Activated CD8-positive, alpha-beta memory T cell treated with anti-CD3 and anti-CD28 coated beads, Interleukin-2, amount 50 U/mL, for 24 hours (primary cell): ENCODE measurements at regions not wholly inside any gene's neighbourhood (a gene's known extent, or its start where the extent isn't known, plus 50 kb on each side); places are given as distances from the start of the nearest gene placed in this dataset.

Source experiments
- DNase-seq: peaks from one replicate; pipeline ENCODE4 v3.0.0-alpha.2; 2020; ENCODE audit errors: extremely low read depth

DNA sequence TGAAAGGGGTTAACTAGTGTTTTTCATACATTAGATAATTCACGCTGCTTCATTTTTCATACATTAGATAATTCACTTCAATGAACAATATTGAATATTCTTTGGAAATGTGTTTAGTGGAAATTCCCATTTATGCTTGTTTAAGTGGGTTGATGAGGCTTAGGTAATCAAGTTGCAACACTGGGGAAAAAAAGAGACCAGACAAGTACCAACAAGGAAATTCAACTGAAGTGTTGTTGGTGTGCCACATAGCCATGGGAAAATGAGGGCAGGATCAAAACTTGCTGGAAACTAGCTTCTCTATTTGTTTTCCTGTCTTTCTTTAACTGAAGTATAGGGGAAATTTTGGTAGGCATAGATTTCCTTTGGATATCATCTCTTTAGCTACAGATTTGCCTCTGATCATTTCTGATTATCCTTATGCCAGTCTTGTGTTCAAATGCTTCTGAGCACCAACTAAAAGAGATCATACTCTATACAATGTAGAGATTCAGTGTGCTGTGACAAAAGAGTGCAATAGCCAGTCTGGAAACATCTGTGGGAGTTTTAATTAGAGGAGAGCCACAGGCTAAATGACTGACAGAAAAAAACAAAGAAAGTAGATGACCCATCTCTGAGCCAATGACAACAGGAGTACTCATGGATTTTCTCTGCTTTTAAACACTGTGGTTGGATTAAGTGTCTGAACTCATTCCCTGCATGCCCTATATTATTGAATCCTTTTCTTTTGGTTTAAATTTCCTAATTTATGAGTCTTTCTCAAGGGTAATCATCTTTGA, 67.6 kb upstream of the CTSC start:
- no peak for DNase-seq

DNA sequence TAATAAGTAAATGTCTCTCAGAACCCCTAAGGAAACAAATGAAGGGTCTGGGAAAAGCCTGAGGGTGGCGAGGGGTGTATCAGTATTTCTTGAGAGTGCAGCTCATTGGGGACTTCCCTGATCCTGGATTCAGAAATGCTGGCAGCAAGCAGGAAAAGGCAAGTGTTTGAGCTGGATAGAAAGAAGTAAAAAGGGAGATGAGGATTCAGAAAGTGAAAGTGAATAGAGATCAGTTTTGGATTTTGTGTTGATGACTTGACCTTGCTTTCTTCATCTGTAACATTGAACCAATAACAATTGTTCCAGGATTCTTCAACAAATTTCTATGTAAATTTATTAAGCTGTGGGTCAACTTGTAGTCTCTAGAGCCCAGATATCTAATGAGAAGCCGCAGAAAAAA, 66.9 kb upstream of the CTSC start:
- no peak for DNase-seq

DNA sequence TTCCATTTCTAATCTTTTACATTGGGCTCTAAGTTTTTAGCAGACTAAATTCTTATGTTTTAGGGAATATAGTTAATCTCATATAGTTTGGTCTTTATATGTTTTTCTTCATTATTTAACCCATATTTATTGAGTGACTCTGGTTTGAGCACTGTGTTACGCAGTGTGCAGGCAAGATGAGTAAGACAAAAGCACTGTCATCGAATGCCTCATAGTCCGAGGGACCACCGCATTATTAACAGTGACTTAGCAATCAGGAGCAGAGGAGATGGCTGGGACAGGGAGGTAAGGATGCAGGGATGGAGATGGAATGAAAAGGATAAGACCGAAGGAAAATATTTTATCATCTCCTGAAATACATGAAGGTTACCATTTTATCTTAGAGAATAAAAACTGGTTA, 65.2 kb upstream of the CTSC start:
- no peak for DNase-seq

DNA sequence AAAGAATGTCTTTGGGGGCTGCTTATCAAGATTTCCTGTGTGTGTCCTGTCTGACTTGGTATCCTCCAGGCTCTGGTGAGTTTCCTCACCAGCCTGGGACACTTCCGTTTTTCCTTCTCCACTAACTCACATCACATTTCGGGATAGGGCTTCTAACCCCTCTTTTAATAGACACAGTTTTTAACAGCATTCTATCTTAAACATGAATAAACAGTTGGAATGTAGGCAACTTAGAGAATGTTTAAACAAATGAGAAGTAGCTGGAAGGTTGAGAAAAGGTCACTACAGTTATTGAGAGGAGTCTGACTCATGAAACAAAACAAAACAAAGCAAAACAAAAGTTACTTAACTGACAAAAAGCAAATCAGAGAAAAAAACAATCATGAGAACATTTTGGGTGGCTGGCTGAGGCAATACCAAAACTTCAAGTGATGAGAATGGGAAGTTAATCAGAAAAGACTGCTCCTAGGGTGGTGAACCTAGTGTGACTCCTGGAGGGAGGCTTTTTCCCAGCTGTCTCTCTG, 64.7 kb upstream of the CTSC start:
- no peak for DNase-seq

DNA sequence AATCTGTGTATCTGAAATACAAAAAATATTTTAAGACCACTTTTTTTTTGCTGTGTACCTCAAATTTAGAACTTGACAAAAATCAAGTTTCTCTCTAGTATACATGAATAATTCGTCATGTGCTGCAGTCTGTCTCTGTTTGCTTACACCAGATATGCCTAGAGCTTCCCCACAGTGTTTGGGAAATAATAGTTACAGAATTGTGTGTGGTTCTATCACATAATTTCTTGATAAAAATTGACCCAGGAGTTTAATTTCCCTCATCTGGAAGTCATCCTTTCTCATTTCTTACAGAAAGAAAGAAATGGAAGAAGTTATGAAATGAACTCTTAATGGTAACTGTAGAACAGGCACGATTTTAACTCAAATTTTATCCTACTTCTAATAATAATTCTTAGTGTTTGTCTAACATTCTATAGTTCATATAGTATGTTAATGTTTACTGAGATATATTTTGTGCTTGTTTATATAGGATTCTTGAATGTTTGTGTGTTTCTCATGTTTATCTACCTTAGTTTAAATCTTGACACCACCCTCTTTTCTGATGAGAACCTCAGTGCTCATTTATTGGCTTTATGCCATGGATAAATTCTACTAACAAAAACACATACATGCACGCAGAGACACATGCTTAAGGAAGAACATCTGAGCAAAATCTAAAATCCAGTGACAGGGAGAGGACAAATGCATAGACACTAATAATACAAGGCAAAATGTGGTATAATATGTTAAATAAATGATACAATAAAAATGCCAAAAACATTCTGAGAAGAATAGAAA, 61.4 kb upstream of the CTSC start:
- no peak for DNase-seq

- no peak for DNase-seq
Measured at GRCh38 chr11:88398372-88398771, 60.8 kb upstream of the CTSC start.

GRCh38 chr11:88390254-88390653, 52.7 kb upstream of the CTSC start:
- DNase-seq = no peak

- no peak for DNase-seq
Measured at GRCh38 chr11:88387957-88388356, 50.4 kb upstream of the CTSC start.
